ENCODE measurements at regions not wholly inside any gene's neighbourhood (a gene's known extent, or its start where the extent isn't known, plus 50 kb on each side); places are given as distances from the start of the nearest gene placed in this dataset.

GRCh38 chr4:144463236-144463635 lies 182.7 kb upstream of the HHIP start:
- no peak for DNase-seq (ENCODE audit: low read depth)

- no peak for DNase-seq (ENCODE audit: low read depth)
Observed at GRCh38 chr4:144463896-144464295, 182.1 kb upstream of the HHIP start.

DNA sequence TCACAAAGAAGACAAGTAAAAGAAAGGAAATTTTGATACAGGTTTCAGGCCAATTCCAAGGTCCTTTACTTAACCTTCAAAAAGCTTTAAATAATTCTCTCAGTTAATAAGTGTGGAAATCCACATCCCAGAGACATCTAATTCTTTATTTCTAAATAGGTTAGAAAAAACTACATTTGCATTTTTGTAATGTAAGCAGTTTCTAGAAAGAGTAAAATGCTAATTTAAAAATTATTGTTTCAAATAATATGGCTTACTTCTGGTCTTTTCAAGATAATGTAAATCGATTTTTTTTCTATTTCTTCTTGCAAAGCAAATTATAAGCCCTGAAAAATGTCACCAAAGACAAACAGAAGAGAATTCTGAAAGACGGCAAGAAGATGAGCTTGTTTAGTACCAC lies 180.4 kb upstream of the HHIP start:
- DNase-seq (ENCODE audit: low read depth), result no peak

- no peak for DNase-seq (ENCODE audit: low read depth)
Observed at GRCh38 chr4:144480068-144480467, 165.9 kb upstream of the HHIP start.

DNA sequence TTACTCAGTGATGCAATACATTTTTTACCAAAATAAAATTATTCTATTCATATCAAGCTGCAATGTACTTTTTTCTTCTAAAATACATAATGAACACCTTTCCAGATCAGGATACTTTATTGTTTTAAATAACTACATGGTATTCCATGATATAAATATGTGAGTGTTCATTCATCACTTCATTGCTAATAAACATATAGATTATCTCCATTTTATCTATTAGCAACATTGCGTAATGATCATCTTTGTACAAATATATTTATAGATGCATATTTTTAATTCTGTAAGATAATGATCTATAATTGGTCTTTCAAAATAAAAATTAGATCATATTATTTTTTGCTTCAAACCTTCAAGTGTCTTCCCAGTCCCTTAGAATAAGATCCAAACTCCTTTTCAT lies 156.1 kb upstream of the HHIP start:
- no peak for DNase-seq (ENCODE audit: low read depth)

DNA sequence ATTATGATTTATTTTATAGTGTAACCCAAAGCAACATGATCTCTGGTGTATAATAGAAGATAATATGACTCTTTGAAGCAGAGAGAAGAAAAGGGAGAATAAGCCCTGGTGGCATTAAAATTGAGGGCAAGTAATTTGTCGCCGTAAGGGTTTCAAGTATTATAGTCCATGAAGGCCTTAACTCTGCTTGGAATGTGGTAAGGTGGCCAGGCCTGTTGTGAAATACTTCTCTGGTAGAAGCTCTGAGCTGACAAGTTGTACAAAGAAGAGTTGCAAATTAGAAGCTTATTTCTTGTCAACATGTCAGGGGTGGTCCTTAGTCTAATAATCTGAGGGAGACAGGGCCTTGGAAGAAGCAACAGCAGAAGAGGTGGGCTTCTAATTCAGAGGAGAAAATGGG lies 151.7 kb upstream of the HHIP start:
- no peak for DNase-seq (ENCODE audit: low read depth)

GRCh38 chr4:144495944-144496343 lies 150.0 kb upstream of the HHIP start:
- no peak for DNase-seq (ENCODE audit: low read depth)

DNA sequence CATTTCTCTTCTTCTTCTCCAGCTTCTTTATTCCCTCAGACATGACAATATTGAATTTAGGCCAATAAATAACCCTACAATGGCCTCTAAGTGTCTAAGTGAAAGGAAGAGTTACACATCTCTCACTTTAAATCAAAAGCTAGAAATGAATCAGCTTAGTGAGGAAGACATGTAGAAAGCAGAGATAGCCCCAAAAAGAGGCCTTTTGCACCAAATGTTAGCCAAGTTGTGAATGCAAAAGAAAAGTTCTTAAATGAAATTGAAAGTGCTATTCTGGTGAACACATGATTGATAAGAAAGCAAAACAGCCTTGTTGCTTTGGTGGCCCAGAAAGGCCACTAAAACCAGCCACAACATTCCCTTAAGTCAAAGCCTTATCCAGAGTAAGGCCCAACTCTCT lies 146.2 kb upstream of the HHIP start:
- DNase-seq (ENCODE audit: low read depth), result no peak

DNA sequence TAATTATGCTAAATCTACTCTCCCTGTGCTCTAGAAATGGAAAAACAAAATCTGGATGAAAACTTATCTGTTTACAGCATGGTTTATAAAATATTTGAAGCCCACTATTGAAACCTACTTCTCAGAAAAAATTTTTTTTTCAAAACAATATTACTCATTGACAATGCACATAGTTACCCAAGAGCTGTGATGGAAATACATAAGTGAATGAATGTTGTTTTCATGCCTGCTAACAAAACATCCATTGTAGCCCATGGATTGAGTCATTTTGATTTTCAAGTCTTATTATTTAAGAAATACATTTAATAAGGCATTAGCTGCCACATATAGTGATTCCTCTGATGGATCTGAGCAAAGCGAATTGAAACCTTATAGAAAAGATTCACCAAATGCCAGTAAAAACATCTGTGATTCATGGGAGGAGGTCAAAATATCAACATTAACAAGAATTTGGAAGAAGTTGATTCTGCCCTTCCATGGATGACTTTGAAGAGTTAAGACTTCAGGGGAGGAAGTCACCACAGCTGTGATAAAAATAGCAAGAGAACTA lies 144.7 kb upstream of the HHIP start:
- DNase-seq (ENCODE audit: low read depth), result no peak

GRCh38 chr4:144504883-144505282 lies 141.1 kb upstream of the HHIP start:
- DNase-seq (ENCODE audit: low read depth), result no peak

DNA sequence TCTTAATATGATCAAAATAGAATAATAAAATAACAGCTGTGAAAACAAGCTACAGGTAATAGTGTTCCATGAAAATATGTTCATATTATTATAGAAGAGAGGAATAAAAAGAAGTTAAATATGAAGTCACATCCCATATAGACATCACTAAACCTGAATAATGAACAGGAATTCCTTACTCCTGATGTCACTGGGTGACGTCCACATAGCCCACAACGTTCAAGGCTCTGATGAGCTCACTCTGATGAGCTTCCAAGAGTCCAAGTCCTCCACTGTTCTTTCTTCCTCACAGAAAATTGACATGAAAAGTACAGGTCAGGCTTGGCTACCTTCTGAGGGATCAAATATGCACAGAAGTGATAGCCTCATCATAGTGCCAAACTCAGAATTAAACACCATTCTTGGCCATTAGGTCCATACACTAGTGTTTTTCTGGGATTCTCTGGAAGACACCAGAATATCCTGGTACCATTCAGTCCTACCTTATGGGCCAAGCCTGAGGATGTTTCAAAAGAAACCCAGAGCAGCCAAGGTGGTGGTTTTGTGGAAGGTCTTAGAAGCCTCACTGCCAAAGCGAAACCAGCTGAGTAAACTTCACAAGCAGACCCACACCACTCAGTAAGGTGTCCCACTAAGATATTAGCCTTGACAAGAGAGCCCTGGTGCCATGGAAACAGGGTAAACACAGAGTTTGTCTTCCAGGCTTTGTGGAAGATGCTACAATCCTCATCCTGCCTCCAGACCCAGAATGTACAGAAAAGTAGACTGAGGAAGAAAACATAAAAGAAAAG lies 138.4 kb upstream of the HHIP start:
- DNase-seq (ENCODE audit: low read depth), result no peak

GRCh38 chr4:144509088-144510015 lies 136.6 kb upstream of the HHIP start:
- no peak for DNase-seq (ENCODE audit: low read depth)

DNA sequence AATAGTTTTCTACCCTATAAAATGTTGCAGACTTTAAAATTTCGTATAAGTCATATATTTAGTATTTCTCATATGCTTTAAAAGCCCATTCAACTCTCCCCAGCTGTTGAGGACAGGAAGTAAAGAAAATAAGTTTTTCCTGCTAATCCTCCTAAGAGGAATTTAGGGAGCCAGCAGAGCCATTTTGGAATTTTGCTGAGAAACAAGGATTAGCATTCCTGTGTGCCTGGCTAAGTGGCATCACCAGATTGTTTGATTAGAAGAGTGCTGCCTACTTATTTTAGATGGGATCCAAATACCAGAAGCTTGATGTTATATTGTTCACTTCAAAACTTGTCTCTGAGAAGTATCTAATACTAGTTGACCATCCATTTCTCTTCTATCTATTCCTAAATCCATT lies 131.2 kb upstream of the HHIP start:
- DNase-seq (ENCODE audit: low read depth), result no peak

GRCh38 chr4:144518181-144518895 lies 127.6 kb upstream of the HHIP start:
- no peak for DNase-seq (ENCODE audit: low read depth)

DNA sequence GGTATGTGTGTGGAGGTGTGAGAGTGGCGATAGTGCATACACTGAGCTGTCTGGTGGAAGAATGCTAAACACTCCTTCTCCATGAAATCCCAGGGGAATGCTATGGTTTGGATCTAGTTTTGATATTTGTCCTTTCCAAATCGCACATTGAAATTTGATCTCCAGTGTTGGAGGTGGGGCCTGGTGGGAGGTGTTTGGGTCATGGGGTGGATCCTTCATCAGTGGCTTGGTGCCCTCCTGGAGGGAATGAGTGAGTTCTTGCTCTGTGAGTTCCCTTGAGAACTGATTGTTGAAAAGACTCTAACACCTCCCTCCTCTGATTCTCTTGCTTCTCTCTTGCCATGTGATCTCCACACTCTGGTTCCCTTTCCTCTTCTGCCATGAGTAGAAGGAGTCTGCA lies 114.1 kb upstream of the HHIP start:
- no peak for DNase-seq (ENCODE audit: low read depth)

- DNase-seq (ENCODE audit: low read depth), result no peak
Observed at GRCh38 chr4:144547678-144548298, 98.2 kb upstream of the HHIP start.

GRCh38 chr4:144556636-144557035 lies 89.3 kb upstream of the HHIP start:
- no peak for DNase-seq (ENCODE audit: low read depth)

GRCh38 chr4:144557404-144557803 lies 88.6 kb upstream of the HHIP start:
- DNase-seq (ENCODE audit: low read depth), result no peak

DNA sequence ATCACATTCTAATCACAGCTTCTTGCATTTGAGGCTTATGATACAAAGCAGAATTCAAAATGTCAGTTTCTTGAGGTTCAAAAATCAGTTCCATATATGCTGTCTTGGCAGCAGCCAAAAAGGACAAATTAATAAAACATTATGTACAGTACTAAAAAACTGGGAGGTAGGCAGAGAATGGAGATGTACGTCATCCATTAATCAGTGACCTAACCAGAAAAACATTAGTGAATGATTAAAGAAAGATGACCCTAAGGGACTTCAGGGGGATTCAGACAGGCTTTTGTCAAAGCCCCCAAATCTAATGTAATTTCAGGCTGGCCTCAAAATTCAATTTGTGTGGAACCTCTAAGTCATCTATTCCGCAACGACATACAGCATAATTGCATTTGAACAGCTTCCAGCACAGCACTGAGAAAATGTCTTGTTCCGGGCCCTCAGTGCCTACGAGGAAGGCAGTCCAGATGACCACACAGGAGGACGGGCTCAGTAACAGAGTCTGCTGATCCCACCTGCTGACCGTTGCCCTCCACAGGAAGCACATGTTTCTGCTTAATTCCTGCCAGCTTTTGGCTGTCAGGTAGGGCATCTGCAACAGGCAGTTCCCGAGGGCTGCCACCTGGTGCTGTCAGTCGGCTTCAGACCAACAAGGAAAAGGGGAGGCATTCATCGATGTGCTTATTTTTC lies 83.8 kb upstream of the HHIP start:
- DNase-seq (ENCODE audit: low read depth), result no peak

- no peak for DNase-seq (ENCODE audit: low read depth)
Observed at GRCh38 chr4:144564358-144564757, 81.6 kb upstream of the HHIP start.

All from RPMI7951 (cell line).